SK-N-SH (cell line): ENCODE measurements at regions not wholly inside any gene's neighbourhood (a gene's known extent, or its start where the extent isn't known, plus 50 kb on each side); places are given as distances from the start of the nearest gene placed in this dataset.

Source experiments
- NFIC ChIP-seq: IDR thresholded peaks from 2 replicates; pipeline ENCODE4 v1.4.0; 2012; ENCODE audit warnings: borderline replicate concordance
- POLR2AphosphoS5 ChIP-seq: IDR thresholded peaks from 2 replicates; pipeline ENCODE4 v1.6.1; 2012; ENCODE audit warnings: low read depth, low read length
- ZBTB33 ChIP-seq: IDR thresholded peaks from 2 replicates; pipeline ENCODE4 v1.4.0; 2012; ENCODE audit warnings: low read depth, borderline replicate concordance

DNA sequence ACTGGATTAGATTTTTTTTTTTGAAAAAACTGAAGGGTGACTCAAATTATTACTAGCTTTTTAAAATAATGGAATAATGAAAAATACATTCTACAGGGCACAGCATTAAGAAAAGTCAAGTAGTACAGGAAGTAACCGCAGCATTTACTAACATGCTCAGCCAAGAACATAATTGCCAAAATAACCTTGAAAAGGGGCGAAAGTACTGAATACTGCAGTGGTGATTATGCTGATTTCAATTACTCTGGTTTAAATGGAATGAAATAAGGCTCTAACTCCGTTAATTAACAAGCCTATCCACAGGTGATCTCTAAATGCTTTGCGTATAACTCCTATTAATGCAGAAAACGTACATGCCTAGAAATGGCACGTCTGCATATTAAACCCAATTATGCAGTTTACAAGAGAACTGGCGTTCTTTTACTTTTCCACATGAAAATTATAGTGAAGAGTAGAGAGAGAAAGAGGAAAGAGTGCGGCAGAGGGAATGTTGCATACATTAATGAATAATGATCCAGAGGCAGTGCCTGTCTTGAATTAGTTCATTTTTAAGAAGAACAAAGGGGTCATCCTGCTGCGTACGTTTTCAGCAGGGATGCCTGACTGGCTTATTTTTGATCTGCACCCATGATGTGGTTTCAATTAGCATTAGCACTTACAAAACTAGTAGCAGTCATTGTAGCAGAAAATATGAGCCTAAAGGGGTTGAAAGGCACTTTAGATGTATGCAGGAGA, 612.4 kb downstream of the NYAP2 start:
- TF ChIP-seq POLR2AphosphoS5 (no peak), ZBTB33 (no peak), NFIC (no peak)
